ENCODE measurements at regions not wholly inside any gene's neighbourhood (a gene's known extent, or its start where the extent isn't known, plus 50 kb on each side); places are given as distances from the start of the nearest gene placed in this dataset.

- TF ChIP-seq CTCF (IDR thresholded peaks at IDR 0.05; ENCODE audit: low read length) = no peak
- TF ChIP-seq EZH2phosphoT487 (IDR thresholded peaks at IDR 0.05; ENCODE audit: low read length) = no peak
- no peak for TF ChIP-seq EZH2 (optimal IDR thresholded peaks at IDR 0.05; ENCODE audit: low read depth, low read length)
Measured at GRCh38 chr6:21874372-21874771, 280.8 kb downstream of the SOX4 start.

Measured in MM.1S (cell line).